GM18511 (cell line): ENCODE measurements at regions not wholly inside any gene's neighbourhood (a gene's known extent, or its start where the extent isn't known, plus 50 kb on each side); places are given as distances from the start of the nearest gene placed in this dataset.

Source experiments
- ATAC-seq: cut with Tn5 transposase; IDR thresholded peaks from one replicate; pipeline ENCODE4 v1.9.1; 2021; ENCODE audit warnings: mild to moderate bottlenecking, moderate library complexity; ENCODE audit not compliant: unreplicated experiment

- ATAC-seq = no peak
Observed at GRCh38 chr6:144711661-144712060, 426.5 kb downstream of the UTRN start.

- no peak for ATAC-seq
Observed at GRCh38 chr6:144712541-144712940, 427.4 kb downstream of the UTRN start.

- ATAC-seq = no peak
Observed at GRCh38 chr6:144714021-144714712, 429.0 kb downstream of the UTRN start.

- ATAC-seq = no peak
Observed at GRCh38 chr6:144715344-144715743, 430.2 kb downstream of the UTRN start.

- ATAC-seq = no peak
Observed at GRCh38 chr6:144718431-144718830, 433.3 kb downstream of the UTRN start.

- ATAC-seq = no peak
Observed at GRCh38 chr6:144721232-144721631, 436.1 kb downstream of the UTRN start.

- no peak for ATAC-seq
Observed at GRCh38 chr6:144722154-144722737, 437.1 kb downstream of the UTRN start.

- no peak for ATAC-seq
Observed at GRCh38 chr6:144722925-144723324, 437.8 kb downstream of the UTRN start.

GRCh38 chr6:144723431-144723830, 438.3 kb downstream of the UTRN start:
- no peak for ATAC-seq

GRCh38 chr6:144724818-144725217, 439.7 kb downstream of the UTRN start:
- ATAC-seq = no peak

- ATAC-seq = peak; percentile 54
Observed at GRCh38 chr6:144725736-144726522, 440.8 kb downstream of the UTRN start.

- no peak for ATAC-seq
Observed at GRCh38 chr6:144728804-144729203, 443.7 kb downstream of the UTRN start.

GRCh38 chr6:144729502-144729901, 444.4 kb downstream of the UTRN start:
- peak; percentile 79 for ATAC-seq

- ATAC-seq = peak; percentile 48
Observed at GRCh38 chr6:144730088-144730645, 445.0 kb downstream of the UTRN start.

GRCh38 chr6:144731229-144731628, 446.1 kb downstream of the UTRN start:
- no peak for ATAC-seq

- no peak for ATAC-seq
Observed at GRCh38 chr6:144736763-144737162, 451.6 kb downstream of the UTRN start.

- no peak for ATAC-seq
Observed at GRCh38 chr6:144737998-144738397, 452.9 kb downstream of the UTRN start.

- ATAC-seq = no peak
Observed at GRCh38 chr6:144739873-144740272, 454.7 kb downstream of the UTRN start.

- ATAC-seq = no peak
Observed at GRCh38 chr6:144741659-144742058, 456.5 kb downstream of the UTRN start.

GRCh38 chr6:144742779-144743178, 457.6 kb downstream of the UTRN start:
- no peak for ATAC-seq

GRCh38 chr6:144744720-144745119, 459.6 kb downstream of the UTRN start:
- no peak for ATAC-seq

GRCh38 chr6:144745439-144745838, 460.3 kb downstream of the UTRN start:
- ATAC-seq = no peak
